Islet precursor cell (in vitro differentiated cells): ENCODE measurements at regions not wholly inside any gene's neighbourhood (a gene's known extent, or its start where the extent isn't known, plus 50 kb on each side); places are given as distances from the start of the nearest gene placed in this dataset.

Experiments used
- DNase-seq: peaks from one replicate; pipeline ENCODE4 v3.0.0-alpha.2; 2018

GRCh38 chr3:57009802-57010201, 50.7 kb upstream of the SPATA12 start:
- DNase-seq, result no peak

- DNase-seq, result no peak
These were observed 51.1 kb upstream of the SPATA12 start for GRCh38 chr3:57009367-57009766.

- DNase-seq, result peak; percentile 94
These were observed 52.7 kb upstream of the SPATA12 start for GRCh38 chr3:57007521-57008460.

- DNase-seq, result no peak
These were observed 53.5 kb upstream of the SPATA12 start for GRCh38 chr3:57006949-57007419.

GRCh38 chr3:57006179-57006657, 54.2 kb upstream of the SPATA12 start:
- no peak for DNase-seq

GRCh38 chr3:57004229-57004628, 56.2 kb upstream of the SPATA12 start:
- DNase-seq, result peak; percentile 74

GRCh38 chr3:57003676-57004075, 56.8 kb upstream of the SPATA12 start:
- no peak for DNase-seq

- no peak for DNase-seq
These were observed 59.1 kb upstream of the SPATA12 start for GRCh38 chr3:57001356-57001755.

- DNase-seq, result no peak
These were observed 60.5 kb upstream of the SPATA12 start for GRCh38 chr3:57000012-57000411.

- no peak for DNase-seq
These were observed 60.9 kb upstream of the SPATA12 start for GRCh38 chr3:56999547-56999946.

- DNase-seq, result no peak
These were observed 62.4 kb upstream of the SPATA12 start for GRCh38 chr3:56998076-56998529.

- DNase-seq, result no peak
These were observed 62.8 kb upstream of the SPATA12 start for GRCh38 chr3:56997675-56998074.

GRCh38 chr3:56997041-56997440, 63.4 kb upstream of the SPATA12 start:
- DNase-seq, result no peak

- no peak for DNase-seq
These were observed 66.1 kb upstream of the SPATA12 start for GRCh38 chr3:56994391-56994790.

GRCh38 chr3:56990641-56991015, 69.8 kb upstream of the SPATA12 start:
- no peak for DNase-seq

- no peak for DNase-seq
These were observed 70.4 kb upstream of the SPATA12 start for GRCh38 chr3:56989977-56990640.

GRCh38 chr3:56989169-56989976, 71.1 kb upstream of the SPATA12 start:
- DNase-seq, result no peak

GRCh38 chr3:56988458-56989168, 71.9 kb upstream of the SPATA12 start:
- DNase-seq, result peak; percentile 84

- peak; percentile 74 for DNase-seq
These were observed 73.1 kb upstream of the SPATA12 start for GRCh38 chr3:56987238-56987895.

- DNase-seq, result no peak
These were observed 74.1 kb upstream of the SPATA12 start for GRCh38 chr3:56986347-56986746.

- peak; percentile 49 for DNase-seq
These were observed 74.6 kb upstream of the SPATA12 start for GRCh38 chr3:56985878-56986277.

GRCh38 chr3:56985460-56985859, 75.0 kb upstream of the SPATA12 start:
- DNase-seq, result no peak
